ENCODE measurements at regions not wholly inside any gene's neighbourhood (a gene's known extent, or its start where the extent isn't known, plus 50 kb on each side); places are given as distances from the start of the nearest gene placed in this dataset.

- TF ChIP-seq CTCF (IDR thresholded peaks at IDR 0.05) (no peak), POLR2A (IDR thresholded peaks at IDR 0.05) (no peak)
Observed at GRCh38 chr7:68512466-68512865, 1085.8 kb upstream of the AUTS2 start.
